ENCODE measurements at regions not wholly inside any gene's neighbourhood (a gene's known extent, or its start where the extent isn't known, plus 50 kb on each side); places are given as distances from the start of the nearest gene placed in this dataset.

- ChIA-PET CTCF (no interaction called here), POLR2A (no interaction called here)
- DNase-seq (ENCODE audit: extremely low spot score) = no peak
- no peak for TF ChIP-seq CTCF (IDR thresholded peaks at IDR 0.05; ENCODE audit: control extremely low read depth, extremely low read depth, low read depth, missing control alignments)
Observed at GRCh38 chr2:238552226-238552625, 125.5 kb downstream of the ASB1 start.

- ChIA-PET POLR2A (no interaction called here), CTCF (no interaction called here)
- no peak for TF ChIP-seq CTCF (IDR thresholded peaks at IDR 0.05; ENCODE audit: control extremely low read depth, extremely low read depth, low read depth, missing control alignments)
- DNase-seq (ENCODE audit: extremely low spot score) = no peak
Observed at GRCh38 chr2:238553159-238553558, 126.4 kb downstream of the ASB1 start.

GRCh38 chr2:238554468-238555315 lies 128.0 kb downstream of the ASB1 start:
- no peak for DNase-seq (ENCODE audit: extremely low spot score)
- TF ChIP-seq CTCF (IDR thresholded peaks at IDR 0.05; ENCODE audit: control extremely low read depth, extremely low read depth, low read depth, missing control alignments) = no peak
- POLR2A ChIA-PET = no interaction called here
- CTCF ChIA-PET = no interaction called here

- DNase-seq (ENCODE audit: extremely low spot score) = no peak
- TF ChIP-seq CTCF (IDR thresholded peaks at IDR 0.05; ENCODE audit: control extremely low read depth, extremely low read depth, low read depth, missing control alignments) = no peak
- CTCF ChIA-PET = no interaction called here
- POLR2A ChIA-PET = no interaction called here
Observed at GRCh38 chr2:238555786-238556542, 129.2 kb downstream of the ASB1 start.

GRCh38 chr2:238557431-238557830 lies 130.7 kb downstream of the ASB1 start:
- TF ChIP-seq CTCF (IDR thresholded peaks at IDR 0.05; ENCODE audit: control extremely low read depth, extremely low read depth, low read depth, missing control alignments) = no peak
- POLR2A ChIA-PET = no interaction called here
- DNase-seq (ENCODE audit: extremely low spot score) = no peak
- CTCF ChIA-PET = no interaction called here

- ChIA-PET CTCF (no interaction called here), POLR2A (no interaction called here)
- TF ChIP-seq CTCF (IDR thresholded peaks at IDR 0.05; ENCODE audit: control extremely low read depth, extremely low read depth, low read depth, missing control alignments) = no peak
- no peak for DNase-seq (ENCODE audit: extremely low spot score)
Observed at GRCh38 chr2:238557936-238558335, 131.2 kb downstream of the ASB1 start.
